ENCODE measurements at regions not wholly inside any gene's neighbourhood (a gene's known extent, or its start where the extent isn't known, plus 50 kb on each side); places are given as distances from the start of the nearest gene placed in this dataset.

DNA sequence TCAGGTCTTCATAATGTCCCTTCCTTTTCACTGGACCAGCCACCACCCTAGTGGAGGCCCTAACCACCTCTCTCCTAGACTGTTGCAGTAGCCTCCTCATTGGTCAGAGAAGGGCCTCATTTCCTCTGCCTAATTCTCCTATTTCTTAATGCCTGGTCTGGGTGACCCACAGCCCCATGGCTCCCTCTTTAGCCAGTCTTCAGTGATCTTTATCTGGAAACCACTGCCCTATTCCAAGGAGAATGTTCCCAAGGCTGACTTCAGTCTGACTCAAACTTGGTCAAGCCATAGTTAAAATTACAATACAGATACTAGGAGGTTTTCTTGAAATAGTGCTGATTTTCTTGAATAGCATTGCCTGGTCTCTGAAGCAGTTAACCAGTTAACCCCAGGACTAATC, 53.6 kb upstream of the PRPS1 start:
- no peak overlapping the region for H3K23ac ChIP-seq (ENCODE audit: insufficient read length)
- H3K27me3 ChIP-seq (replicated peaks in 1 of 4; ENCODE audit: control insufficient read depth in 3 of 4, extremely low read depth in 1 of 4, insufficient read depth in 3 of 4, low read length in 3 of 4) = no peaks in the 10 kb centered on the region
- no peaks in the 10 kb centered on the region for H3K4me1 ChIP-seq (replicated peaks in 1 of 4; ENCODE audit: control insufficient read depth in 3 of 4, insufficient read depth in 4 of 4, low read length in 3 of 4)
- H4K5ac ChIP-seq (ENCODE audit: insufficient read length, low read depth, low read length) = no peak overlapping the region
- H3K9me3 ChIP-seq (ENCODE audit: insufficient read depth in 2 of 2, low read depth in 1 of 2, low read length in 1 of 2) = no peaks in the 10 kb centered on the region
- H2BK15ac ChIP-seq (ENCODE audit: low read length) = no peak overlapping the region
- no peak overlapping the region for H3K4ac ChIP-seq (replicated peaks; ENCODE audit: insufficient read length, low read depth, low read length)
- no peak overlapping the region for H3K56ac ChIP-seq (replicated peaks; ENCODE audit: insufficient read length, low read depth, low read length)
- no peaks in the 10 kb centered on the region for H3K79me2 ChIP-seq (ENCODE audit: control insufficient read depth in 1 of 2, insufficient read depth in 2 of 2, low read length in 2 of 2)
- no peak overlapping the region for H2BK20ac ChIP-seq (ENCODE audit: low read length)
- ChIA-PET CTCF (ENCODE audit: partially characterized antibody) (interaction anchor here (0.6 kb wide), 2 partner anchors 214 to 625 kb away, joined by 3 read pairs; no protein-coding TSS in a partner anchor), POLR2A (ENCODE audit: partially characterized antibody) (no interaction called here)
- no peak overlapping the region for H2BK12ac ChIP-seq (ENCODE audit: low read depth, low read length)
- TF ChIP-seq PHF8 (conservative IDR thresholded peaks at IDR 0.05; ENCODE audit: low read depth, low read length) (no peak), TAF7 (optimal IDR thresholded peaks at IDR 0.05; ENCODE audit: borderline replicate concordance, low read depth, low read length) (no peak), HDAC2 (IDR thresholded peaks at IDR 0.05; ENCODE audit: borderline replicate concordance in 1 of 2, low read depth in 2 of 2, low read length in 2 of 2) (no peak), CTCF (IDR thresholded peaks at IDR 0.05; ENCODE audit: control extremely low read depth in 1 of 3, insufficient read depth in 1 of 3, low read depth in 1 of 3, low read length in 3 of 3) (no peak), MAX (IDR thresholded peaks at IDR 0.05) (no peak), ASH2L (IDR thresholded peaks at IDR 0.05; ENCODE audit: low read length) (no peak), KDM5A (IDR thresholded peaks at IDR 0.05; ENCODE audit: low read length) (no peak)
- no peak overlapping the region for H3K4me2 ChIP-seq (ENCODE audit: insufficient read depth in 1 of 2, low read depth in 2 of 2, low read length in 2 of 2)
- H2BK5ac ChIP-seq (ENCODE audit: low read depth, low read length) = no peak overlapping the region
- no peak overlapping the region for H2BK120ac ChIP-seq (replicated peaks; ENCODE audit: low read depth, low read length)
- H4K20me1 ChIP-seq (replicated peaks in 1 of 2; ENCODE audit: control insufficient read depth in 1 of 2, insufficient read depth in 2 of 2, low read length in 2 of 2) = no peaks in the 10 kb centered on the region
- no peak overlapping the region for H3K4me3 ChIP-seq (ENCODE audit: extremely low read depth in 1 of 4, insufficient read depth in 2 of 4, low read depth in 3 of 4, low read length in 4 of 4)
- H3K14ac ChIP-seq (ENCODE audit: insufficient read length) = no peak overlapping the region
- H3K18ac ChIP-seq (ENCODE audit: extremely low read depth, low read length) = no peak overlapping the region
- no peaks in the 10 kb centered on the region for H3K79me1 ChIP-seq (ENCODE audit: low read depth, low read length)
- FAIRE-seq = no peak
- no peak overlapping the region for H3K9ac ChIP-seq (replicated peaks in 1 of 4; ENCODE audit: extremely low read depth in 1 of 4, low read depth in 3 of 4, low read length in 3 of 4)
- no peak overlapping the region for H3K27ac ChIP-seq (ENCODE audit: low read depth, low read length)
- H3K23me2 ChIP-seq (ENCODE audit: low read depth, low read length) = no peaks in the 10 kb centered on the region
- H4K91ac ChIP-seq (replicated peaks; ENCODE audit: insufficient read length, low read length) = no peak overlapping the region
- H3K36me3 ChIP-seq (ENCODE audit: control insufficient read depth in 2 of 4, insufficient read depth in 4 of 4, low read length in 3 of 4) = no peaks in the 10 kb centered on the region
- no peak for DNase-seq (ENCODE audit: low read depth in 1 of 2, low spot score in 2 of 2)
- no peak overlapping the region for H4K8ac ChIP-seq (ENCODE audit: extremely low read depth, insufficient read depth, low read length)
- H2AFZ ChIP-seq (ENCODE audit: low read length) = no peak overlapping the region
- H2AK5ac ChIP-seq (ENCODE audit: low read depth, low read length) = no peak overlapping the region

Data from H1 (cell line).